Stimulated activated CD4-positive, alpha-beta T cell treated with anti-CD3 and anti-CD28 coated beads, Interleukin-4, amount 100 ng/mL, for 1 hour (primary cell): ENCODE measurements at regions not wholly inside any gene's neighbourhood (a gene's known extent, or its start where the extent isn't known, plus 50 kb on each side); places are given as distances from the start of the nearest gene placed in this dataset.

Experiments used
- DNase-seq: peaks from one replicate; pipeline ENCODE4 v3.0.0-alpha.2; 2020

DNA sequence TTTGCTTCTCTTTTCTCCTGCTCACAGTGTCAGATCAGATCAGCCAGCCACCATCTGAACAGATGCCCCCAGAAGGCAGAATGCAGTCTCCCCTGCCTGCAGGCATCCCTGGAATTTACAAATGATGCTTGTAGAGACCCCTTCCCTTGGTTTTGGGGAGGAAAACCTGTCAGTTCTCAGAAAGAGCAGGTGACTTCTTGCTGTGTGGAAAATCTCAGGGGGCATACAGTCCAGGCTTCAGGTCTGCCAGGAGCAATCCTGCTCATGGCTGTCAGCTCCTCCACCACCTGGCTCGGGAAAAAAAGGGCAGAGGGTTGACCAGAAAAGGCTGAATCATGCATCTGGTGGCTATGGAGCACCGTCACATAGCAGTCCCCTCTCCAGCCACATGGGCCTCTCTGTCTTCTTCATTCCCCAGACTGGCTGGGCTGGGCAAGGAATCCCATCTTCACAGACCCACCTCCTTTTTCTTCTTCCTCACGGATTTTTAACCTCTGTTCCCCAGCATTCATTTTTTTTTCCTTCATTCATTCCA lies 107.0 kb downstream of the KCNF1 start:
- DNase-seq, result no peak

DNA sequence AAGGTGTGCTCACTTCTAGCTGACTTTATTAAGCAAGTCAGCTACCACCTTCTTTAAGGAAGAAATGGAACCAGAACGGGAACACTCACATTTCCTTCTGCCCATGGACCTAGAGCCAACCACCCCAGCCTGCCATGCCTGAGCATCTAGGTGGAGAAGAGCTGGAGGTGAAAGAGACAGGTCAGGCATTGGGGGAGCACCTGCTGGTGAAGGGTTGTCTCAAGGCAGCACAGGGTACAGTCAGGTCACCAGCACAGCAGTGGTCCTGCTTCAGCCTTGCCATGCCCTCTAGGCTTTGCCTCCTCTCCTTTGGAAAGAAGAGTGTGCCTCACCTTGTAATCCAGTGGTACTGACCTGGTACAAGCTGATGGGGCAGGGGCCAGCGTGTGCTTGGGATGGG lies 107.9 kb downstream of the KCNF1 start:
- no peak for DNase-seq

DNA sequence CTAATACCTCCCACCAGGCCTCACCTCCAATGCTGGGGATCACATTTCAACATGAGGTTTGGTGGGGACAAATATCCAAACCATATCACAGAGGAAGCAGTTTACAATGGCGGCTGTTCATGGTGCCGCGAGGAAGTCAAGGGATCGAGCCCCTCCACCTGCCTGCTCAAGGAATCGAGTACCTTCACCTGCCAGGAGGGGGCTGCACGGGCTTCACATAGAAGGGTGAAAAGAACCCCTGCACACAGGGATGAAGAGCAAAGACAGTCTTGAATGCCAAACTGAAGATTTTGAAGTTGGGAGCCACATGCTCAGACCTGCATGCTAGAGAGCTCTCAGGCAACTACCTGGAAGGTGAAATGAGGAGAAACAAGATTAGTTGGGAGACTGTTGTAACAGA lies 110.3 kb downstream of the KCNF1 start:
- no peak for DNase-seq

DNA sequence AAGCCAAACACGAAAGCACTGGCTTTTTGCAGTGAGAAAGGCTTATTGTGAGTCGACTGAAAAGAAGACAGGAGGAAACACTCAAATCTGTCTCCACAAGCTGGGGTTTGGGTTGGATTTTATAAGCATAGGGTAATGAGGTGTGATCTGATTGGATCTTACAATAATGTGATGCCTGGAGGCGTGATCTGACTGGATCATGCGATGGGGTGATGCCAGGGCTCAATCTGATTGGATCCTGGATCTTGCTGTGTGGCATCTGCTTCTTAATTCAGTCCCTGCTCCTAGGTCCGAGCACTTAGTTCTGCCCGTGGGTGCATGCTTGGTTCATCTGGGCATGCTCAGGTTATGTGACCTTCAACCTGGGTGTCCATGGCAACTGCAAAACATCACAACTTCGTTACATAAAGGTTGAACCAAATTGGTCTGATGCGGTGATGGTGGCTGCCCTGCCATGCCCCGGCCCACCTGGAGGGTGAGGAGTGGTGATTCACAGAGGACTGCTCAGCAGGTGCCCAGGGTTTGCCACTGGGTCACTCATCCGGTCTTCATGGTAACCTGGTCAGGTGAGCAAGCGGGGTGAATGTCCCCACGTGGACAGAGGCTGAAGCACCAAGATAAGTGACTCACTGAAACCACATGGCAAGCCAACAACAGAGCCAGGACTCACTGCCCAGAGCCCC lies 111.0 kb downstream of the KCNF1 start:
- no peak for DNase-seq

DNA sequence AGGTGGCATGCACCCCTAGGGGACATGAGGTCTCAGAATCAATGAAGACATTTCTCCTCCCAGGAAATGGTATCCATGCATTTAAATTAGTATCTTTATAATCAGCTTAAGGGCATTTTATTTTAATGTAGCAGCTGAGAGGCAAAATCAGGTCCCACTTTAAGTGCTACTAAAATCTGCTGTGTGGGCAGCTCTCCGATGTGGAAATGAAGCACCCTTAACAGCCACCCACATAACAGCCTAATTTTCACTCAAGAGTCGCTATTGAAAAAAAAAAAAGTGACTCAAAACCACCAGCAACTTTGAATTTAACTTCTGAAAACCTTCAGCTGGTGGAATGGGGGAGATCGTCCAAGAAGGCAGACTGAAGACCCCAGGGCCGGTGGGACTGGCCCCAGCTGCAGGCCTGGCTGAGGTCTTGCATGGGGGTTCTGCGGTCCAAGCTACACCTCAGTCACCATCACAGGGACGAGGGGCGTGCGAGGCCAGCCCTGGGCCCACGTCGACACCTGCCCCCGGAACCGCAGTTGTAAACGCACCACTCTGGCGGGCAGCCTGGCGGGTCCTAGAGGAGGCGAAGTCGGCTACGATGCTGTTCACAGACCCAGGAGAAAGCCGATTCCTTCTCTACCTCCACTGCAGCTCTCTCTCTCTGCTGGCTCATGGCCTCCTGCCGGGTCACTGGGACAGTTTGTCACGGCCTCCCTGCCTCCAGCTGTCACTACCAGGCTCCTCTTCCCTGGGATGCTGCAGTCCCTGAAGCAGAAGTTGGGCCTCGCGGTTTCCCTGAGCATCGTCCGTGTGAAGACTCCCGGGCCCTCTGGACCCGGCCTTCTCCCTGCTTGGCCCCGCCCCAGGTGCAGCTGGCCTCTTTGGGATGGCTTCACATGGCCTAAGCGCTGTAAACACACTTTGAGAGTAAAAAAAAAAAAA lies 111.9 kb downstream of the KCNF1 start:
- DNase-seq, result no peak

DNA sequence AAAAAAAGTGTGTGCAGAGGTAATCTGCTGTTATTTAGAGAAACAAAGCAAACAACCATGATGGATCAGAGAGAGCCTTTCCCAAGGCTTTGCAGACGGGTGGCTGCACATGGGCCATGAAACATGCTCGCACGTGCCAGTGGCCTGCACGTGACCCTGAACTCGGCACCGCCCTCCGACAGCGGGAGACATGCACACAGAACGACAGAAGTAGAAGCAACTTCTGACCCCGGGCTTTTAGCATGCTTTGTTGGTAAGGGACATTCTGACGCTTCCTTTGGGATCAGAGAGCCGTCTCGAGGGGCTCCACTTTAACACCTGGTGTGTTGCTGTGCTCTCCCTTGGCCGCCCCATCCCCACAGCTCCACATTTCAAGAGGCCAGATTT lies 112.5 kb downstream of the KCNF1 start:
- no peak for DNase-seq

DNA sequence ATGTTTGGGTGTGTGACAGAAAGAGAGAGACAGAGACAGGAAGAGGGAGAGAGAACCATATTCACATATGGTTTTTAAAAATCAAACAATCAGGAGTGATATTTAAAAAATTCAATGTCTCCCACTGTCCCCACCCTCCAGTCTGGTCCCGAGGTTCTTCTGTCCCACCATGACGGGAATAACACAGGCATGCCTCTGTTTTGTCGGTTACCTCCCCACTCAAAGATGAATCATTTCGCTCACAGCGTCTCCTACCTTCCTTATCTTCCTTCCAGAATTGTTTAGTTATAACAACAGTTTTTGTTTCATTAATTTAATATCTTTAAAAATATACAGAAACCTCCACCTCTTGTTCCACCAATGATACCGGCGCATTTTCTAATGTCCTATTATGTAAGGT lies 113.0 kb downstream of the KCNF1 start:
- no peak for DNase-seq

DNA sequence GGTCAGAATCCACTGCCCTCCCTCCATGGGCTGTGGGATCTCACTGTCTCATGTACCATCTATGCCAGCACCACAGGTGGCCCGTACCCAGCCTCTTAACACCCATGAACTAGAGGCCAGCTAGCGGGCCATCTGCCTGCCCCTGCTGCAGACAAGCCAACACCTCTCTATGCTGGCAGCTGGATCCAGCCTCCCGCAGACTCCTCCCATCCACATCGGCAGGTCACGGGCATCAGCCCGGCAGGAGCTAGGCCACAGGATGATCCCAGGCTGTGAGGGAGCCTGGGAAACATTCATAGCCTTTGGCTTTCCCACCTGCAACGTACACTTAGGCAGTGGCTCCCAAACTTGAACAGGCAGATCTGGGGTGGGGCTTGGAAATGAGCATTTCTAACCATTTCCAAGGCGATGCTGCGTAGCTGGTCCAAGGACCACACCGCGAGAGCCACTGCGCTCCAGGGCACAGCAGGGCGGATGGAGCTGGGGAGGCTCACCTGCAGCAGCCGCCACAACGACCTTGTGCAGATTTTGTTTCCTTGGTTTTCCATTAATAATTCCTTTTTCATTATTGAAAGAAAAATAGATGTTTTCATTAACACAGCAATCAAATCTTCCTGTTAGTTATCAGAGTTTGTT lies 114.7 kb downstream of the KCNF1 start:
- DNase-seq, result no peak

DNA sequence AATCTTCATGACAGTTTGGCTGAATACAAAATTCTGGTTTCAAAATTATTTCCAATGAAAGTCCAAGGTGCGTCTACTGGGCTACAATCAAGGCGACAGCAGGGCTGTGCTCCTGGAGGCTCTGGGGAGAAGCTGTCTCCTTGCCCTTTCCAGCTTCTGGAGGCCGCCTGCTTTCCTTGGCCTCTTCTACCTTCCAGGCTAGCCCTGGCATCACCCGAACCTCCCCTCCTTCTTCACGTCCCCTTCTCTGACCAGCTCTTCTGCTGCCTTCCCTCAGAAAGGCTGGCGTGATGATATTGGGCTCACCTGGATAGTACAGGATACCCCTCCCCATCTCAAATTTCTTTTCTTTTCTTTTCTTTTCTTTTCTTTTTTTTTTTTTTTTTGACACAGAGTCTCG lies 115.5 kb downstream of the KCNF1 start:
- no peak for DNase-seq

DNA sequence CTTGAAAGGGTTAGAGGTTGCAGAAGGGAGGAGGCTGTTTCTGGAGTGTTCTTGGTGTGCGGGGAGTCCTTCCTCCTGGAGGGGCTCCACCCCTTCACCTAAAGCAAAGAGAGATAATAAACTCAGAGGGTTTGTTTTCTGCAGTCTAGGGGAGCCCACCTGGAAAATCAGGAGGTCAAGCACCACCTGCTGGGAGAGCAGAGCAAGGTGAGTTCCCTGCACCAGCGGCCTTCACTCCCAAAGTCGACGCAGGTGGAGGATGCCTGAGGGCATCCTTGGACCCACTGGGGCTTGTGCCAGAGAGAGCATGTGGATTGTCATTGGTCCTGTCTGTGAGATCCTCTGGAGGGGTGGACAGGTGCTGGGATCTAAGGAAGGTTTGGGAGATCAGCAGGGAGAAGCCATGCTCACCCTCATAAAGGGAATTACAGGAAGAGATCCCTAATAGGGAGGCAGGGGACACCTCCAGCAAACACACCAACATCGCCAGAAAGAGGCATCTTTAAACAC lies 116.7 kb downstream of the KCNF1 start:
- DNase-seq, result no peak

DNA sequence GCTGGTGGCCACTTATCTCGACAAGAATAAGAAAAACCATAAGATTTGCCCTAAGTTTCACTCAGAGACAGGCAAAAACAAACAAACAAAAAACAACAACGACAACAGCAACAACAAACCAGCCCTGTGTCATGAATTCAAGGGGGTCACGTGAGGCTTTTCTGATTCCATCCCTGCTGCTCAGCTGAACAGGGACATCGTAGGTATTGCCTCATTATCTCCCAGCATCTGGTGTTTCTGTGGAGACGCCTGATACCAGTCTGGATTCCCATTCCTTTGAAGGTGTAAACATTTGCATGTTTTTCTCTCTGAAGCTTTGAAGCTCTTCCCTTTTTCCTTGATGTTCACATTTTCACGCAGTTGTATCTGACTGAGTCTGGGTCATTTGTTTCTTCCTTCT lies 117.4 kb downstream of the KCNF1 start:
- no peak for DNase-seq

DNA sequence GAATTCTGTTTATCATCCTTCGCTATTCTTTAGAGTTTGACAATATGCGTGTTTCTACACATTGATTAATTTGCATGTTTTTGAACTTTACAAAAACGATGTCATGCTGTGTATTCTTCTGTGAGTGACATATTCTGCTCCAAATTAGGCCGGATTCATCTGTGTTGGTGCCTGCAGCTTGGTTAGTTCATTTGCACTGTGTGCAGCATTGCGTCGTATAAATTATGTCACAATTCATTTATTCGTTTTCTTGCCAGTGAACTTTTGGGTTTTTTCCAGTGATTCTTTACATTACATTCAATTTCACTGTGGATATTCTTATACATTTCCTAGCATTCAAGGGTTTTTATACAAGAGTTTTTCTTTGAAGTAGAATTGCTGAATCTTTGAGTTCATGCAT lies 118.3 kb downstream of the KCNF1 start:
- no peak for DNase-seq

DNA sequence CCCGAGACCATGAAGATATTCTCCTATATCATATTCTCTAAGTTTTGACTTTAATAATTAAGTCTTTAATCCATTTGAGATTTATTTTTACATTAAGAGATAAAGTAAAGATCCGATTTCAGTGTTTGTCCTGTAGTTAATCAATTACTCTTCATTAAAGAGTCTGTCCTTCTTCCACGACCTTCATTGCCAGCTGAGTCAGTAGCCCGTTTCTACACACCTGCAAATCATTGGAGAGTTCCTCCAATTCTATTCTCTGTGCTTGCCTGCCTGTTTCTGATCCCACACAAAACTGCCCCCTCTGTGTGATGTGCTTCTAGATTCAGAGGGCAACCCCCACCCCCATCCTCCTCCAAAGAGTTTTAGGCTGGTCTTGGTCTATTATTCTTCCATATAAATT lies 119.2 kb downstream of the KCNF1 start:
- DNase-seq, result no peak

DNA sequence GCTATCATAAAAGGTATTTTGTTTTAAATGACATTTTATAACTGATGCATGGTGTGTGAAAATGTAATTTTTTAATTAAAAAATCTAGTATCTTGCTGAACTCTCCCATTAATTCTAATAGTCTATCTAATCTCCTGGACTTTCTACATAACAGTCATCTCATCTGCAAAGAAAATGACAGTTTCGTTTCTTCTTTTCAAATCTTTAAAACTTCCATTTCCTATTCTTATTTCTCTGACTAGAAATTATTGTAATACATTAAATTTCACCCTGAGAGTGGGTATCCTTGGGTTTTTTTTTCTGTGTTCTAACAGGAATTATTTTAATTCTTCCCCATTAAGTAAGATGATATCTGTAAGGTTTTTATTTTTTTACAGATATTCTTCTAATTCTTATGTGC lies 120.1 kb downstream of the KCNF1 start:
- no peak for DNase-seq

DNA sequence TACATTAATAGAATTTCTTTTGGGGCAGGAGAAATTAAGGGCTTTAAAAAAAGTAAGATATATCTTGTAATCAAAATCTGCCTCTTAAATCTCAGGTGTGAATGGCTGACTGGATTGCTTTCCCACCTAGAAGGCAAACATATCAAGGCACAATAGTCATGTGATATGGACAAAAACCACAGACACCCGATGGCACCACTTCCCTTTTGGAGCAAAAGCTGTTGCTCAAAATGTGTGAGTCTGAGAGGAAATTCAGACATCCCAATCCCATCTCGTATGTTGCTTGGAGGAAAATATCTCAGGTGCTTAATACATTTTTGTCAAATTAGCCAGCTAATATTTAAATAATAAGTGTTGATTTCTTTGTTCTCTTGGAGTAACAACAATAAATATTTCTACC lies 120.7 kb downstream of the KCNF1 start:
- no peak for DNase-seq

DNA sequence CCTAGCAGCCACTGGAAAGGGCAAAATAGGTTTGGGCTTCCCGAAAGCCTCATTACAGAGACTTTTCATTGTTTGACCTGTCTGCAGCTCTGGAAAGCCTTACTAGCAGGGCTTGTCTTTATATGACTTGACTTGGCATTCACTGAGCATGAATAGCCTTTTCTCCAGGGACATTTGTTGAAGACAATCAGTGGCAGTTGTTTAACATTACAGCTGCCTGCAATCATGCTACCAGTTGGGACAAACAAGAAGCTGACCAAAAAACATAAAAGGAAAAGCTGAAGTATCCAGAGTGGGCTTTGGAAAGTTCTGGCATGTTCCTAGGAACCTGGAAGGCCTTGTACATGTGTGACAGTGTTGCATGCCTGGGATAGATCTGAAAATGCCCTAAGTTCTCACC lies 121.4 kb downstream of the KCNF1 start:
- no peak for DNase-seq

DNA sequence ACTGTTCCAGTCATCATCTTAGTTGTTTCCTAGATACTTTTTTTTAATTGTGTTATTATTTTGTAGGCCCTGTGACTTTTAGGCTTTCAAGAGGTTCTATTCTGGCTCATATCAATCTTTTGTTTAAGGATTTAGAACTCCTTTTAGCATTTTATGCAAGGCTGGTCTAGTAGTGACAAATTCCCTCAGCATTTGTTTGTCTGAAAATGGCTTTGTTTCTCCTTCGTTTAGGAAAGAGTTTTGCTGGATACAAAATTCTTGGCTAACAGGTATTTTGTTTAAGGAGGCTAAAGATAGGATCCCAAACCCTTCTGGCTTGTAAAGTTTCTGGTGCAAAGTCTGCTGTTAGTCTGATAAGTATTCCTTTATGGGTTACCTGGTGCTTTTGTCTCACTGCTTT lies 116.6 kb upstream of the SLC66A3 start:
- no peak for DNase-seq

DNA sequence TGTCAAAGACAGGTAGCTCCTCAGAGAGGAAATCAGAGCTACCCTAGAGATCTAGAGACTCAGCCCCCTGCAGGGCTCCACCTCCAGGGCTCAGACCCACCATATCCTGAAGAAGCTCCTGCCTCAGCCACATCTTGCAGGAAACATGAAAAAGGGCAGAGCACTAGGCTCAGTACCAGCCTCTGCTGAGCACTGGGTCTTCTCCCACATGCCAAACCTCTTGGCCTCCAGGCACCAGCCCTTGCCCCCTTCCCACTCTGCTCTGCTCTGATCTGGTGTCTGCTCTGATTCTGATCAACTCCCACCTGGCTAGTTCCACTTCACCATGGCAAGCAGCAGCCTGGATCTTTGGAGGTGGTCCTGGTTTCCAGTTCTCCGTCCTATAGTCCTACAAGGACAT lies 114.3 kb upstream of the SLC66A3 start:
- no peak for DNase-seq

DNA sequence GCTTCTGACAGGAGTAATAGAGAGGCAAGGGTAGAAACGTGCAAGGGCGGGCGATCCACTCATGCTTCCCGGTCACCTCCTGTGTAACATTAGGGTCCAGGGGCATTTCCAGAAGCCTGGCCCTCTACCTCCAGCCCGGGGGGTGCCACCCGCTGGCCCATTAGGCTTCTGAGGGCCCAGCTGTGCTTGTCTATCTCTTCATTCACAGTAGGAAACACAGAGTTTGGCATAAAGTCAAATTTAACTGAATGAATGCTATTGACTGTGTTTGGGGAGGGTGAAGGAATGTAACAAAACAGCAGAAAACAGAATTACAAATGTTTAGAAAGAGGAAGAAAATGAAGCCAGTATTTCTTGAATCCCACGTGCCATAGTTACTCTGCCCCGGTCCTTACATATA lies 112.4 kb upstream of the SLC66A3 start:
- no peak for DNase-seq

DNA sequence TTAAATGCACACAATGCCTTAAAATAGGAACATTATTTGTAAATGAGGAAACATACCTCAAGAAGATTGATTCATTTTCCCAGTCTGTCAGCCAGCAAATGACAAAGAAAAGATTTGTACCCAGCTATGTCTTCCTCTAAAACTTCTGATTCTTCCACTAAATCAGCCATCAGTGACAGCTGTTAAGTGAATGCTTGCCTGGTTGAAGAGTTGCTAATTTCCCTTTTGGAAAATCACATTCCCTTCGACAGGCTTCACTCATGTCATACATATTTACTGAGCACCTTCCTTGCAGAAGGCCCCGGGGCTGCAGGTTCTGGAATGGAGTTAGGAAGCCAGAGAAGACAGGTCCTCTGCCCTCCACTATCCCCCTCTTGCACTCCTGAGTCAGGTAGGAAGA lies 112.0 kb upstream of the SLC66A3 start:
- no peak for DNase-seq

DNA sequence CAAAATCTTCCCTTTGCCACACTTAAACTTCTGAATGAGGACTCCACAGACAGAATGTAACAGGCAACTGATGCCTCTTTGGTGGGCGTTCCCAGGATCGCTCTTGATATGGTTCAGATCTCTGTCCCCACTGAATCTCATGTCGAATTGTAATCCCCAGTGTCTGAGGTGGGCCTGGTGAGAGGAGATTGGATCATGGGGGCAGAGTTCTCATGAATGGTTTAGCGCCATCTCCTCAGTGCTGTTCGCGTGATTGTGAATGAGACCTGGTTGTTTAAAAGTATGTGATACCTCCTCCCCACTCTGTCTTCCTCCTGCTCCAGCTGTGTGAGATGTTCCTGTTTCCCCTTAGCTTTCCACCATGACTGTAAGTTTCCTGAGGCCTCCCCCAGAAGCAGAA lies 111.1 kb upstream of the SLC66A3 start:
- DNase-seq, result no peak

DNA sequence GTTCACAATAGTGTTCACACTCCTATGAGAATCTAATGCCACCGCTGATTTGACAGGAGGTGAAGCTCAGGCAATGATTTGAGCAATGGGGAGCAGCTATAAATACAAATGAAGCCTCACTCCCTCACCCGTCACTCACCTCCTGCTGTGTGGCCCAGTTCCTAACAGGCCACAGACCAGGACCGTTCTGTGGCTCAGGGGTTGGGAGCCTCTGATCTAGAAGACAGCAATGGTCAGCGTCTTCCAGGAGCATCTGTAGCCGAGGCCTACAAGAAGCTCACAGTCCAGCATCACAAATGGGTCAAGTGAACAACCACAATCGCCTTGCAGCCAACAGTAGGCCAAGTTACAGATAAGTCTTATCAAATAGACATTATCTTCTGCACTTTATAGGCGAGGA lies 110.0 kb upstream of the SLC66A3 start:
- DNase-seq, result no peak

DNA sequence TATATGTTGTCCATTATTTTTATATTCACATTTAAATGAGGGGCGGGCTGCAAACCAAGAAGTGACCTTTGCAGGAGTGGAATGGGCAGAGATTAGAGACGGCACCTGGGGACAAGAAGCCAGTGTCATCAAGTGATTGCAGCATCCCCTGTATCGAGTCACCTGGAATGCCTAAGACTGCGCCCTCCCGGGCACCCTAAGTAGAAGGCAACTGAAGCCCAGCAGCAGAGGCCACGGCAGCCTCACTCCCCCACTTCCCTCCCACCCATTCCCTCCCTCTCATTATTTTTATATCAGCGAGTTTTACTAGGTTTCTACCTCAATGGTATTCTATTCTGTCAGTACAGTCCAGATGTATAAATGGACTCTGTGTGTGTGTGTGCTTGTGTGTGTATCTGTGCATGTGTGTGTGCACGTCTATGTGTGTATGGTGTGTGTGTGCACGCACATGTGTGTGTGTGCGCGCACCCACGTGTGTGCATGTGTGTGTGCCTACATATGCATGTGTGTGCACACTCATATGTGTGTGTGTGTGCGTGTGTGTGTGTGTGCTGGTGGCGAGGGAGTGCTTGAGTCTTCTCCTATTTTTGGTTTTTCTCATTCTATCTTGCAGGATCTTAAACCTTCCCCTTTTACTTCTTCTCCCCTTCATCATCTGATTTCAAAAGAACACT lies 106.8 kb upstream of the SLC66A3 start:
- DNase-seq, result no peak
